ENCODE measurements at regions not wholly inside any gene's neighbourhood (a gene's known extent, or its start where the extent isn't known, plus 50 kb on each side); places are given as distances from the start of the nearest gene placed in this dataset.

- DNase-seq (ENCODE audit: low spot score): no peak
Measured at GRCh38 chr13:70634893-70635292, 526.6 kb upstream of the KLHL1 start.

GRCh38 chr13:70630247-70630646 is 522.0 kb upstream of the KLHL1 start:
- DNase-seq (ENCODE audit: low spot score): no peak

GRCh38 chr13:70623239-70623638 is 515.0 kb upstream of the KLHL1 start:
- DNase-seq (ENCODE audit: low spot score): no peak

GRCh38 chr13:70622796-70623195 is 514.5 kb upstream of the KLHL1 start:
- DNase-seq (ENCODE audit: low spot score): no peak

GRCh38 chr13:70619936-70620335 is 511.7 kb upstream of the KLHL1 start:
- DNase-seq (ENCODE audit: low spot score): no peak

GRCh38 chr13:70616847-70617246 is 508.6 kb upstream of the KLHL1 start:
- DNase-seq (ENCODE audit: low spot score): no peak

GRCh38 chr13:70613295-70613694 is 505.0 kb upstream of the KLHL1 start:
- no peak for DNase-seq (ENCODE audit: low spot score)

GRCh38 chr13:70612881-70613280 is 504.6 kb upstream of the KLHL1 start:
- DNase-seq (ENCODE audit: low spot score): no peak

GRCh38 chr13:70604448-70604847 is 496.2 kb upstream of the KLHL1 start:
- DNase-seq (ENCODE audit: low spot score): no peak

GRCh38 chr13:70593716-70594115 is 485.5 kb upstream of the KLHL1 start:
- DNase-seq (ENCODE audit: low spot score): no peak

- DNase-seq (ENCODE audit: low spot score): no peak
Measured at GRCh38 chr13:70585109-70585508, 476.9 kb upstream of the KLHL1 start.

GRCh38 chr13:70580825-70581224 is 472.6 kb upstream of the KLHL1 start:
- no peak for DNase-seq (ENCODE audit: low spot score)

- DNase-seq (ENCODE audit: low spot score): no peak
Measured at GRCh38 chr13:70579941-70580340, 471.7 kb upstream of the KLHL1 start.

GRCh38 chr13:70571221-70571620 is 463.0 kb upstream of the KLHL1 start:
- DNase-seq (ENCODE audit: low spot score): no peak

- DNase-seq (ENCODE audit: low spot score): no peak
Measured at GRCh38 chr13:70568571-70568970, 460.3 kb upstream of the KLHL1 start.

GRCh38 chr13:70544706-70545105 is 436.5 kb upstream of the KLHL1 start:
- no peak for DNase-seq (ENCODE audit: low spot score)

GRCh38 chr13:70541451-70541850 is 433.2 kb upstream of the KLHL1 start:
- DNase-seq (ENCODE audit: low spot score): no peak

GRCh38 chr13:70534466-70534865 is 426.2 kb upstream of the KLHL1 start:
- DNase-seq (ENCODE audit: low spot score): no peak

GRCh38 chr13:70529652-70530051 is 421.4 kb upstream of the KLHL1 start:
- DNase-seq (ENCODE audit: low spot score): no peak

- no peak for DNase-seq (ENCODE audit: low spot score)
Measured at GRCh38 chr13:70527599-70527998, 419.3 kb upstream of the KLHL1 start.

GRCh38 chr13:70523622-70524021 is 415.4 kb upstream of the KLHL1 start:
- no peak for DNase-seq (ENCODE audit: low spot score)

GRCh38 chr13:70520275-70521036 is 412.2 kb upstream of the KLHL1 start:
- DNase-seq (ENCODE audit: low spot score): no peak

- DNase-seq (ENCODE audit: low spot score): no peak
Measured at GRCh38 chr13:70518081-70518480, 409.8 kb upstream of the KLHL1 start.

GRCh38 chr13:70516226-70516625 is 408.0 kb upstream of the KLHL1 start:
- no peak for DNase-seq (ENCODE audit: low spot score)
